MM.1S (cell line): ENCODE measurements at regions not wholly inside any gene's neighbourhood (a gene's known extent, or its start where the extent isn't known, plus 50 kb on each side); places are given as distances from the start of the nearest gene placed in this dataset.

Source experiments
- DNase-seq: peaks from one replicate; pipeline ENCODE4 v3.0.0-alpha.2; 2015
- H2AFZ ChIP-seq: fragments of 300-600 bp; sonication (generic); 2 replicates; pipeline ENCODE4 v1.6.0; 2016; ENCODE audit warnings: antibody characterized with exemption, low read length
- H3F3A ChIP-seq: fragments of 300-600 bp; sonication (generic); 2 replicates; pipeline ENCODE4 v1.6.1; 2016; ENCODE audit warnings: mild to moderate bottlenecking, antibody characterized with exemption, low read length, moderate library complexity, mixed read lengths; ENCODE audit not compliant: insufficient read depth
- H3K27ac ChIP-seq: fragments of 300-600 bp; sonication (generic); 2 replicates; pipeline ENCODE4 v1.5.1; 2016; ENCODE audit warnings: mild to moderate bottlenecking, low read length
- H3K27me3 ChIP-seq: fragments of 300-600 bp; sonication (generic); replicated peaks from 2 replicates; pipeline ENCODE4 v1.6.0; 2016; ENCODE audit warnings: low read length; ENCODE audit not compliant: insufficient read depth
- H3K36me3 ChIP-seq: fragments of 300-600 bp; sonication (generic); replicated peaks from 2 replicates; pipeline ENCODE4 v1.6.1; 2016; ENCODE audit warnings: mild to moderate bottlenecking, low read length, mixed read lengths; ENCODE audit not compliant: insufficient read depth
- H3K4me1 ChIP-seq: fragments of 300-600 bp; sonication (generic); 2 replicates; pipeline ENCODE4 v1.6.1; 2016; ENCODE audit warnings: low read length, mixed read lengths
- H3K4me2 ChIP-seq: fragments of 300-600 bp; sonication (generic); 2 replicates; pipeline ENCODE4 v1.6.0; 2016; ENCODE audit warnings: low read depth, low read length
- H3K4me3 ChIP-seq: fragments of 300-600 bp; sonication (generic); 2 replicates; pipeline ENCODE4 v1.5.1; 2016; ENCODE audit warnings: low read length, mixed read lengths
- H3K79me2 ChIP-seq: fragments of 300-600 bp; sonication (generic); 2 replicates; pipeline ENCODE4 v1.6.1; 2016; ENCODE audit warnings: mixed run types, low read length, mixed read lengths
- H3K9ac ChIP-seq: fragments of 300-600 bp; sonication (generic); 2 replicates; pipeline ENCODE4 v1.6.1; 2016; ENCODE audit warnings: low read length, mixed read lengths
- H3K9me2 ChIP-seq: fragments of 300-600 bp; sonication (generic); replicated peaks from 2 replicates; pipeline ENCODE4 v1.6.1; 2016; ENCODE audit warnings: mild to moderate bottlenecking, low read length, mixed read lengths; ENCODE audit not compliant: insufficient read depth
- H3K9me3 ChIP-seq: fragments of 300-600 bp; sonication (generic); replicated peaks from 2 replicates; pipeline ENCODE4 v1.6.1; 2016; ENCODE audit warnings: mild to moderate bottlenecking, low read length, mixed read lengths; ENCODE audit not compliant: insufficient read depth
- H4K20me1 ChIP-seq: fragments of 300-600 bp; sonication (generic); 2 replicates; pipeline ENCODE4 v1.6.1; 2016; ENCODE audit warnings: mild to moderate bottlenecking, low read length, moderate library complexity, mixed read lengths; ENCODE audit not compliant: insufficient read depth
- CTCF ChIP-seq: fragments of 300-600 bp; sonication (generic); IDR thresholded peaks from 2 replicates; pipeline ENCODE4 v1.5.1; 2016; ENCODE audit warnings: antibody characterized with exemption, low read length, mixed read lengths
- EZH2 ChIP-seq: fragments of 300-600 bp; sonication (generic); optimal IDR thresholded peaks from 2 replicates; pipeline ENCODE3; 2017; ENCODE audit warnings: low read depth, mild to moderate bottlenecking, antibody characterized with exemption, low read length, mixed read lengths
- EZH2phosphoT487 ChIP-seq: fragments of 300-600 bp; sonication (generic); IDR thresholded peaks from 2 replicates; pipeline ENCODE4 v1.6.1; 2018; ENCODE audit warnings: antibody characterized with exemption, low read length

DNA sequence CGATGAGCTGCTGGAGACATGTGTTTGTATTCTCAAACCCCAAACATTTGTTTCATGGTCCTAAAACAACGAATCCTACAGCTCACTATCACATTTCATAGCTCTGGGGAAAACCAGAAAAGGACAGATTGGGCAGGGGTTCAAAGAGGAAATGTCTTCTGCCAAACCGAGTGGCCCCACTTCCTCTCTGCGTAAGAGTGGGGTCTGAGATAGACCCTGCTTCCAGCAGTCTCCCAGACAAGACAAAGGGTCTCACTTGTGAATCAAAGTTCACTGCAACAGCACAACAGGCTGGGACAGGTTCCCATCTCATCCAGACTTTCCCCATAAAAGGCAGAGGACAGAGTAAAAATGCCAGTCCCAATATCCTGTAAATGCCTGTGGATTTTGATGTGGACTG, 276.2 kb upstream of the SLC24A2 start:
- Histone ChIP-seq H4K20me1 (no peaks in the 10 kb centered on the region), H3K9me2 (no peaks in the 10 kb centered on the region), H3K9me3 (no peaks in the 10 kb centered on the region), H3K79me2 (no peaks in the 10 kb centered on the region), H3K36me3 (no peaks in the 10 kb centered on the region), H3K27me3 (no peaks in the 10 kb centered on the region), H3K9ac (no peak overlapping the region), H2AFZ (no peak overlapping the region), H3K4me3 (no peak overlapping the region), H3K4me2 (no peak overlapping the region), H3K4me1 (peaks cover 16% of the 10 kb centered on the region), H3F3A (no peaks in the 10 kb centered on the region), H3K27ac (no peak overlapping the region)
- DNase-seq = no peak
- no peak for TF ChIP-seq CTCF
- no peak for TF ChIP-seq EZH2
- TF ChIP-seq EZH2phosphoT487 = no peak

- Histone ChIP-seq H3K4me3 (no peak overlapping the region), H3K36me3 (no peaks in the 10 kb centered on the region), H3K9me3 (no peaks in the 10 kb centered on the region), H3K9ac (no peak overlapping the region), H3K4me1 (no peaks in the 10 kb centered on the region), H3K79me2 (no peaks in the 10 kb centered on the region), H2AFZ (no peak overlapping the region), H3F3A (no peaks in the 10 kb centered on the region), H4K20me1 (no peaks in the 10 kb centered on the region), H3K9me2 (no peaks in the 10 kb centered on the region), H3K27me3 (no peaks in the 10 kb centered on the region), H3K27ac (no peak overlapping the region), H3K4me2 (no peak overlapping the region)
- DNase-seq = no peak
- TF ChIP-seq CTCF (no peak), EZH2 (no peak), EZH2phosphoT487 (no peak)
Measured at GRCh38 chr9:20054734-20055133, 265.9 kb upstream of the SLC24A2 start.

DNA sequence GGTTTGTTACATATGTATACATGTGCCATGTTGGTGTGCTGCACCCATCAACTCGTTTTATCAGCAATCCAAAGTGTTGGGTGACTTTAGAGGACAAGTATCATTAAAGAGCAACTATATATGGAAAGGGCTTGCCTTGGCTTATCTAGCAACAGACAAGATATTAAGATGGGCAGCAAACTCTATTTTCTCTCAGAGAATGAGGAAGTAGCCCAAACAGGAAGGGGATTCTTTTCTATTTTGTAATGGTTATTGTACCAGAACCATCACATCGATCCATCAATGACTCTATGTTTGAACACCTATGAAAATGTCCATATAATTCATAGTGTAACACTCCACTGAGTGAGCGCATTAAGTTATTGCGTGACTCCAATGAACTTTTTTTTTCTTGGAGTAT, 260.1 kb upstream of the SLC24A2 start:
- Histone ChIP-seq H4K20me1 (no peaks in the 10 kb centered on the region), H3K27ac (no peak overlapping the region), H3K4me2 (no peak overlapping the region), H3K9me2 (no peaks in the 10 kb centered on the region), H3K9me3 (no peaks in the 10 kb centered on the region), H3K9ac (no peak overlapping the region), H3K4me3 (no peak overlapping the region), H3K36me3 (no peaks in the 10 kb centered on the region), H3F3A (no peaks in the 10 kb centered on the region), H3K79me2 (no peaks in the 10 kb centered on the region), H3K4me1 (no peaks in the 10 kb centered on the region), H3K27me3 (no peaks in the 10 kb centered on the region), H2AFZ (no peak overlapping the region)
- TF ChIP-seq EZH2 (no peak), CTCF (no peak), EZH2phosphoT487 (no peak)
- DNase-seq = no peak
